Natural killer cell treated with Interleukin-12 subunit alpha and Interleukin-12 subunit beta and Interleukin-15 and Interleukin-18, amount 100 ng/mL, for 72 hours (primary cell): ENCODE measurements at regions not wholly inside any gene's neighbourhood (a gene's known extent, or its start where the extent isn't known, plus 50 kb on each side); places are given as distances from the start of the nearest gene placed in this dataset.

Experiments used
- ATAC-seq, 2 donors: fragments of 150-1000 bp; cut with Tn5 transposase in 1 of 2; sonication (Bioruptor Pico), chemical (Tn5 transposase) in 1 of 2; 2 replicates each; pipeline ENCODE4 v1.10.0; 2021
- DNase-seq: peaks from one replicate; pipeline ENCODE4 v3.0.0; 2022; ENCODE audit warnings: low spot score
- H3K27ac Mint-ChIP-seq, 2 donors: 1 replicate in 1 of 2; 2 replicates in 1 of 2; pipeline ENCODE4 v1.8.0; 2022; ENCODE audit warnings: mixed read lengths in 2 of 2, mild to moderate bottlenecking in 1 of 2, moderate library complexity in 1 of 2
- H3K27me3 Mint-ChIP-seq, 2 donors: 1 replicate in 1 of 2; 2 replicates in 1 of 2; pipeline ENCODE4 v1.8.0; 2022; ENCODE audit warnings: mixed read lengths in 2 of 2
- H3K36me3 Mint-ChIP-seq: one replicate; pipeline ENCODE4 v1.8.0; 2022; ENCODE audit warnings: mixed read lengths
- H3K4me1 Mint-ChIP-seq, 2 donors: 1 replicate in 1 of 2; 2 replicates in 1 of 2; pipeline ENCODE4 v1.8.0; 2022; ENCODE audit warnings: low read depth in 2 of 2, mixed read lengths in 2 of 2, mild to moderate bottlenecking in 1 of 2
- H3K4me3 Mint-ChIP-seq: one replicate; pipeline ENCODE4 v1.8.0; 2022; ENCODE audit warnings: mixed read lengths
- H3K9me3 Mint-ChIP-seq: 2 replicates; pipeline ENCODE4 v1.8.0; 2022; ENCODE audit warnings: mixed read lengths

- no peaks in the 10 kb centered on the region for H3K4me1 Mint-ChIP-seq
- no peak overlapping the region for H3K4me3 Mint-ChIP-seq
- H3K36me3 Mint-ChIP-seq = no peaks in the 10 kb centered on the region
- H3K27me3 Mint-ChIP-seq = no peaks in the 10 kb centered on the region
- no peak overlapping the region for H3K27ac Mint-ChIP-seq
- ATAC-seq = no peak
- no peak for DNase-seq
- peaks cover 9% of the 10 kb centered on the region for H3K9me3 Mint-ChIP-seq
Observed at GRCh38 chr13:22405891-22406290, 735.0 kb downstream of the FGF9 start.

- Mint-ChIP-seq H3K9me3 (peaks cover 19% of the 10 kb centered on the region), H3K27me3 (no peaks in the 10 kb centered on the region), H3K27ac (no peak overlapping the region), H3K4me3 (no peak overlapping the region), H3K36me3 (peaks cover 21% of the 10 kb centered on the region), H3K4me1 (no peaks in the 10 kb centered on the region)
- DNase-seq = no peak
- no peak for ATAC-seq
Observed at GRCh38 chr13:22412452-22412851, 741.6 kb downstream of the FGF9 start.

DNA sequence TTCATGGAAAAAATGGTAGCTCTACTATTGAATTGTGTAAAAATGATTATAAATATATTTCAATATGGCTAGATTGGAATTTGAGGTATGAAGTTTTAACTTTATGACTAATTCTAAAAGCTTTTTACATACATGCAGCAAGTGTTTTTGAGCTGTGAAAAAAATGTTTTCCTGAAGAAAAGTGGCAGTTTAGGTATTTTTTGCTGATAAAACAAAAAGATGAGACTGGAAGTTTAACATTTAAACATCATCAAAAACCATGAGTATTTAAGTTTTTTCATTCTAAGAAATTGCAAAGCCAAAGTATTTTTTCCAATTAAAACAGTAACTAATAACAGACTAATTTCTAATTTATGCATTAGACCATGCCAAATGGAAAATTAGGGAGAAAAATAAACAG lies 751.1 kb downstream of the FGF9 start:
- no peaks in the 10 kb centered on the region for H3K27me3 Mint-ChIP-seq
- H3K4me3 Mint-ChIP-seq = no peak overlapping the region
- no peaks in the 10 kb centered on the region for H3K36me3 Mint-ChIP-seq
- DNase-seq = no peak
- no peak for ATAC-seq
- H3K9me3 Mint-ChIP-seq = peaks cover 20% of the 10 kb centered on the region
- no peaks in the 10 kb centered on the region for H3K4me1 Mint-ChIP-seq
- H3K27ac Mint-ChIP-seq = no peak overlapping the region

DNA sequence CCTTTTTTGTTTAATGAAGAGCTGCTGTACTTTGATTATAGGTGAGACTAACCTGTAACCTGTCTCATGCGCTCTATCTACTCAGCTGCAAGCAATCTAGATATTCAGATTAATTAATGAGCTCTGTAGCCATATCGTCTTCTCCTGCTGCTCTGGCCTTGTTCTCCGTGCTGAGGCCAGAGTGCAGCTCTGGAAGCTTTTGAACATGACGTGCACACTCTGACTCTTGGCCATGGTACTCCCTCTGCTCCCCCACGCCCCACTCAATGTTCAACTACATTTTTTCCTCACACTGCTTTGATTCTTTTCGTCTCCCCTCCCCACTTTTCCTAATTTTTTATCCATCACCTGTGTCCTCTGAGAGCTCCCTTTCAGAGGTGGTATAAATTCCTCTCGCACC lies 751.8 kb downstream of the FGF9 start:
- Mint-ChIP-seq H3K36me3 (no peaks in the 10 kb centered on the region), H3K4me1 (no peaks in the 10 kb centered on the region), H3K27me3 (no peaks in the 10 kb centered on the region), H3K9me3 (peaks cover 20% of the 10 kb centered on the region), H3K4me3 (no peak overlapping the region), H3K27ac (no peak overlapping the region)
- ATAC-seq (no peak), DNase-seq (no peak)

- Mint-ChIP-seq H3K36me3 (no peaks in the 10 kb centered on the region), H3K27me3 (no peaks in the 10 kb centered on the region), H3K9me3 (peaks cover 20% of the 10 kb centered on the region), H3K27ac (no peak overlapping the region), H3K4me3 (no peak overlapping the region), H3K4me1 (no peaks in the 10 kb centered on the region)
- DNase-seq (no peak), ATAC-seq (no peak)
Observed at GRCh38 chr13:22423261-22423660, 752.4 kb downstream of the FGF9 start.

DNA sequence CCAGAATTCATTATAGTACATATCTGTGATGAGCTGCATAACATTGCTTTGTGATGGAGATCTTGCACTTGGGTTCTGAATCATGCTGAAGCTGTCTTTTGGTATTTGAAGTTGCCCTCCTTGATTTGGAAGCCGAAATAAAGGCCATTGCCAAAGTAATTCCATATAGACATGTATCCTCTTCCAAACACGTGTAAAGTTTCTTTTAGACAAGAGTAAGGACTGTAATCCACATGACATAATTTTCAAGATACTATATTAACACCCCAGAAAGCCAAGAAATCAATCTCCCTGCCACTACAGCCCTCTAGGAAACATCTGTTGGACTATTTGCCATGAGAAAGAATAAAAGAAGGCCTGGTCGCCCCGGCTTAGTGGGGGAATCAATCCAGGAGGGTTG lies 754.2 kb downstream of the FGF9 start:
- no peak overlapping the region for H3K27ac Mint-ChIP-seq
- no peaks in the 10 kb centered on the region for H3K36me3 Mint-ChIP-seq
- no peaks in the 10 kb centered on the region for H3K27me3 Mint-ChIP-seq

GRCh38 chr13:22427066-22427465 lies 753.7 kb upstream of the SGCG start:
- Mint-ChIP-seq H3K36me3 (no peaks in the 10 kb centered on the region), H3K27me3 (no peaks in the 10 kb centered on the region), H3K4me1 (no peaks in the 10 kb centered on the region), H3K4me3 (no peak overlapping the region), H3K9me3 (peaks cover 14% of the 10 kb centered on the region), H3K27ac (no peak overlapping the region)
- DNase-seq = no peak
- ATAC-seq = no peak

More for the DNA sequence above, 754.2 kb downstream of the FGF9 start:
- Mint-ChIP-seq H3K4me1 (no peaks in the 10 kb centered on the region), H3K4me3 (no peak overlapping the region), H3K9me3 (peaks cover 14% of the 10 kb centered on the region)
- no peak for ATAC-seq
- DNase-seq = no peak

- H3K27me3 Mint-ChIP-seq = no peaks in the 10 kb centered on the region
- H3K36me3 Mint-ChIP-seq = no peaks in the 10 kb centered on the region
- DNase-seq = no peak
- no peak overlapping the region for H3K4me3 Mint-ChIP-seq
- ATAC-seq = no peak
- peaks cover 14% of the 10 kb centered on the region for H3K9me3 Mint-ChIP-seq
- H3K4me1 Mint-ChIP-seq = no peaks in the 10 kb centered on the region
- H3K27ac Mint-ChIP-seq = no peak overlapping the region
Observed at GRCh38 chr13:22427783-22428182, 753.0 kb upstream of the SGCG start.

DNA sequence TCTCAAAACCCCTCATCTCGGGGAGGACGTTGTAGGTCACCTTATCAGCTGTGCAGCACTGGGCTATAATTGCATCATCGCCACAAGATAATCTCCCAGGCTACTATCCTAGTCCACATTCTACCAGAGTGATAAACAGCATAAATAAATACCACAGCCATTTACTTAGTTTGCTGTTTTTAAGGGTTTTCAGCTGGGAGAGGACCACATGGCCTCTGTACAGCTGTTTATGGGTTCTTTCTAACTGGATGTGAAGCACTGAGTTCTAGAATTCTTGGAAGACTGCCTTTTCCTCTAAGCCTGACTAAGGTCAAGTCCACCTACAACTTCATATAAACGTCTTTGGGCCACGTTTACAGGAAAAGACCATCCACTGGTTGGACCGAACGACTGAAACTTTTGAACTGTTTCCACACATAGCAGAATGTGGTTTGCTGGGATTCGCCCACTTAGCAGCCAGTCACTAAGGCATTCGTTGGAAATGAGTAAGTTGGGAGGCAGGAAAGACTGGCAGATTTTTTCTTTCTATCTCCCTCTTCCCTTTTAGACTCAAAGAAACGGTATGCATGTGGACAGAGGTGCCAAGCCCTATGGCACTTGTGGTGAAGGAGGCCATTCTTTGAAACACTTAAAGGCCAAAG lies 752.5 kb upstream of the SGCG start:
- DNase-seq (no peak), ATAC-seq (no peak)
- Mint-ChIP-seq H3K27ac (no peak overlapping the region), H3K4me3 (no peak overlapping the region), H3K36me3 (no peaks in the 10 kb centered on the region), H3K4me1 (no peaks in the 10 kb centered on the region), H3K27me3 (no peaks in the 10 kb centered on the region), H3K9me3 (peaks cover 13% of the 10 kb centered on the region)

DNA sequence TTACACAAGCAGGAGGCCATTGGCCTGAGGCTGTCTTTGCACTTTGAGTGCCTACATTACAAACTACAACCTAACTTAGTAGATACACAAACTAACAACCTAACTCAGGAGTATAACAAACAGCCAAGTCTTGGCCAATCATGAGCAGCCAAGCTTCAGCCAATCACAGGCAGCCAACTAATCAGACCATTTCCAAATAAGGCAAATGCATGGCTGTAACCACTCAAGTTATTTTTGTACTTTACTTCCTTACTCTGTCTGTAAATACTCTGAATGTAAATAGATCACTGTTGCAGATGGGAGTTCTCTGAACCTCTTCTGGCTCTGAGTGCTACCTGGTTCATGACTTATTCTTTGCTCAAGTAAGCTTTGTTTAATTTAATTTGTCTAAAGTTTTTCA lies 748.1 kb upstream of the SGCG start:
- Mint-ChIP-seq H3K36me3 (no peaks in the 10 kb centered on the region), H3K4me1 (no peaks in the 10 kb centered on the region), H3K27me3 (no peaks in the 10 kb centered on the region), H3K27ac (no peak overlapping the region), H3K4me3 (no peak overlapping the region), H3K9me3 (peaks cover 6% of the 10 kb centered on the region)
- DNase-seq = no peak
- ATAC-seq = no peak

GRCh38 chr13:22447132-22447886 lies 733.5 kb upstream of the SGCG start:
- no peaks in the 10 kb centered on the region for H3K4me1 Mint-ChIP-seq
- ATAC-seq (no peak), DNase-seq (no peak)
- no peaks in the 10 kb centered on the region for H3K36me3 Mint-ChIP-seq
- H3K9me3 Mint-ChIP-seq = peaks cover 4% of the 10 kb centered on the region
- no peak overlapping the region for H3K4me3 Mint-ChIP-seq
- no peaks in the 10 kb centered on the region for H3K27me3 Mint-ChIP-seq
- H3K27ac Mint-ChIP-seq = no peak overlapping the region

- H3K9me3 Mint-ChIP-seq = peaks cover 4% of the 10 kb centered on the region
- no peaks in the 10 kb centered on the region for H3K27me3 Mint-ChIP-seq
- H3K27ac Mint-ChIP-seq = no peak overlapping the region
- DNase-seq (no peak), ATAC-seq (no peak)
- H3K4me1 Mint-ChIP-seq = no peaks in the 10 kb centered on the region
- H3K4me3 Mint-ChIP-seq = no peak overlapping the region
- H3K36me3 Mint-ChIP-seq = no peaks in the 10 kb centered on the region
Observed at GRCh38 chr13:22449251-22449650, 731.5 kb upstream of the SGCG start.

- H3K4me1 Mint-ChIP-seq = no peaks in the 10 kb centered on the region
- H3K4me3 Mint-ChIP-seq = no peak overlapping the region
- no peaks in the 10 kb centered on the region for H3K36me3 Mint-ChIP-seq
- H3K9me3 Mint-ChIP-seq = peaks cover 4% of the 10 kb centered on the region
- no peak for ATAC-seq
- no peaks in the 10 kb centered on the region for H3K27me3 Mint-ChIP-seq
- H3K27ac Mint-ChIP-seq = no peak overlapping the region
- no peak for DNase-seq
Observed at GRCh38 chr13:22451327-22451741, 729.4 kb upstream of the SGCG start.

GRCh38 chr13:22454586-22454985 lies 726.2 kb upstream of the SGCG start:
- Mint-ChIP-seq H3K36me3 (no peaks in the 10 kb centered on the region), H3K9me3 (peaks cover 4% of the 10 kb centered on the region), H3K27ac (no peak overlapping the region), H3K27me3 (no peaks in the 10 kb centered on the region), H3K4me3 (no peak overlapping the region), H3K4me1 (no peaks in the 10 kb centered on the region)
- DNase-seq = no peak
- no peak for ATAC-seq

DNA sequence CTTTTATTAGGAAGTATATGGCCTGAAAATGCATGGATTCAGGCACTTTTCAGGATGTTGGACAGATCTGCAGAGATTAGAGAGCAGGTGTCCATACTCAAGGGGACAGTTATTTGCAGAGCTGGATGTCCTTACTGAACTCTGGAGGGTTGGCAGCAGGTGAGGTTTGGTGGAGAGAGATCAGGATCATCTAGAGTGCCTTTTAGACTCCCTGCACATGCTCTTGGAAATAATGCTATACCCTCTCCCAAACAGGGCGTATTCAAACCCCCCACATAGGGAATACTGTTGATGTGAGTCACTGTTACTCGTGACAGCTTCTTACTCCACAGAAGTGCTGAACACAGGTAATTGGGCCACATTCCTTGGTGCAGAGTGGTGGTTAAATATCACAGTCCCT lies 725.7 kb upstream of the SGCG start:
- Mint-ChIP-seq H3K4me1 (no peaks in the 10 kb centered on the region), H3K4me3 (no peak overlapping the region), H3K9me3 (peaks cover 4% of the 10 kb centered on the region), H3K27ac (no peak overlapping the region), H3K27me3 (no peaks in the 10 kb centered on the region), H3K36me3 (no peaks in the 10 kb centered on the region)
- DNase-seq (no peak), ATAC-seq (no peak)
